Kidney epithelial cell (primary cell): ENCODE measurements at regions not wholly inside any gene's neighbourhood (a gene's known extent, or its start where the extent isn't known, plus 50 kb on each side); places are given as distances from the start of the nearest gene placed in this dataset.

Experiments
- DNase-seq: peaks from one replicate; pipeline ENCODE4 v3.0.0-alpha.2; 2010; ENCODE audit warnings: low read depth
- H3K27me3 ChIP-seq: 2 replicates; pipeline ENCODE4 v1.6.0; 2011; ENCODE audit warnings: low read length; ENCODE audit not compliant: control insufficient read depth, insufficient read depth
- H3K36me3 ChIP-seq: 2 replicates; pipeline ENCODE4 v1.5.1; 2011; ENCODE audit warnings: low read length; ENCODE audit not compliant: control insufficient read depth, insufficient read depth
- H3K4me3 ChIP-seq: 2 replicates; pipeline ENCODE4 v1.5.1; 2011; ENCODE audit warnings: low read depth, mild to moderate bottlenecking, control low read depth, low read length
- TF ChIP-seq, protein P1 (sequence below): IDR thresholded peaks from 2 replicates; pipeline ENCODE4 v1.5.1; 2011; ENCODE audit warnings: mild to moderate bottlenecking, moderate library complexity, low read length, control low read depth, inconsistent platforms; ENCODE audit not compliant: insufficient read depth, poor library complexity, severe bottlenecking

DNA sequence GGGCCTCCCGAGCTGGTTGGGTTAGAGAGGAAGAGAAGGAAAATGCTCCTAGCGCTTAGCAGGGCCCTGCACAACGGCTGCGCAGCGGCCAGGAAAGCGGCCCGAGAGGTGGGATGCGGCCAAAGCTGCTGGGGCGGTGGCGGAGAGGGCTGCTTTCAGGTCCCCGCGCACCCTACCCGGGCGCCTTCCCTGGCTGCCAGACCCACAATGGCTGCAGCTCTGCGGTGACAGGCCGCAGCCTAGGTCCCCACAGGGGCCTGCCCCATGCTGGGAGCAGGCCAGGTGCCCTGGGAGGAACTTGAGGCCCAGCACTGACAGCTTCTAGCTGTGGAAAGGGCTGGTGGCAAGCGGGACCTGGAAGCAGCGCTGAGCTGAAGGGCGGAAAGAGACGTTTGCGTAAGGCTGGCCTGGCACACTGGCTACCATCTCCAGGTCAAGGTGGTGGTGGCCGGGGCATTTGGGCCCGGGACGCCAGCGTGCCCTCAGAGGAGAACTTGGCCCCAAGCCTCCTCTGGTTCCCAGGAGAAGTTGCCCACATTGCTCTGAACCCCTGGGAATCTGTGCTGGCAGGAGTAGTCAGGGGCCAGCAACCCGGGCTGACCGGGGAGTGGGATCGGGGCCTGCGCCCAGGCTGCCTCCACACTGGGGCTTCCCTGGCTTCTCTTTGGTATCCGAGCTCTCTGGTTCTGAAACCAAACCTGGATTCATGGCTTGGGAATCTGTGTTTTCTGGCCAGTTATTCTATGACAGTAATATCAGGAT, 72.9 kb upstream of the ZNF804B start:
- Histone ChIP-seq H3K4me3 (no peak overlapping the region), H3K27me3 (no peaks in the 10 kb centered on the region), H3K36me3 (no peaks in the 10 kb centered on the region)
- DNase-seq = no peak
- TF ChIP-seq, protein P1, sequence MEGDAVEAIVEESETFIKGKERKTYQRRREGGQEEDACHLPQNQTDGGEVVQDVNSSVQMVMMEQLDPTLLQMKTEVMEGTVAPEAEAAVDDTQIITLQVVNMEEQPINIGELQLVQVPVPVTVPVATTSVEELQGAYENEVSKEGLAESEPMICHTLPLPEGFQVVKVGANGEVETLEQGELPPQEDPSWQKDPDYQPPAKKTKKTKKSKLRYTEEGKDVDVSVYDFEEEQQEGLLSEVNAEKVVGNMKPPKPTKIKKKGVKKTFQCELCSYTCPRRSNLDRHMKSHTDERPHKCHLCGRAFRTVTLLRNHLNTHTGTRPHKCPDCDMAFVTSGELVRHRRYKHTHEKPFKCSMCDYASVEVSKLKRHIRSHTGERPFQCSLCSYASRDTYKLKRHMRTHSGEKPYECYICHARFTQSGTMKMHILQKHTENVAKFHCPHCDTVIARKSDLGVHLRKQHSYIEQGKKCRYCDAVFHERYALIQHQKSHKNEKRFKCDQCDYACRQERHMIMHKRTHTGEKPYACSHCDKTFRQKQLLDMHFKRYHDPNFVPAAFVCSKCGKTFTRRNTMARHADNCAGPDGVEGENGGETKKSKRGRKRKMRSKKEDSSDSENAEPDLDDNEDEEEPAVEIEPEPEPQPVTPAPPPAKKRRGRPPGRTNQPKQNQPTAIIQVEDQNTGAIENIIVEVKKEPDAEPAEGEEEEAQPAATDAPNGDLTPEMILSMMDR = no peak

DNA sequence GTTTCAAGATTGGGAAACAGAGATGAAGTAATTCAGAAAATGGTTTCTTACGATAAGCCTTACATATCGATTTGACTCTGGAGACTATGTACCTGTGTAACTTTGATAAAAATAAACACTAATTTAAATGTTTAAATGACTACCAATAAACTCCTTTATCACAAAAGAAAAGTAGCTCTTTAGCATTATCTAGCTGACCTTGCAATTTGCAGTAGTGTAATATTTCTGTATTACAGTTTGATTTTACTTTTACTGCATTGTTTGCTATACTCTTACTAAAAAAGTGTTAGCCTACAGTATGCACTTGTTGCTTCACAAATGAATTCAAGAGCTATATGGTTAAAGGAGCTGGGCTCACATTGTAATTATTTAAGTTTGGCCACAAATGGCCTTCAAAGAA, 77.8 kb upstream of the ZNF804B start:
- H3K4me3 ChIP-seq = no peak overlapping the region
- DNase-seq = no peak
- H3K36me3 ChIP-seq = no peaks in the 10 kb centered on the region
- no peaks in the 10 kb centered on the region for H3K27me3 ChIP-seq
- TF ChIP-seq, protein P1 = no peak

- H3K27me3 ChIP-seq = no peaks in the 10 kb centered on the region
Measured at GRCh38 chr7:88670536-88670935, 89.0 kb upstream of the ZNF804B start.

GRCh38 chr7:88669913-88670312, 89.6 kb upstream of the ZNF804B start:
- Histone ChIP-seq H3K4me3 (no peak overlapping the region), H3K36me3 (no peaks in the 10 kb centered on the region), H3K27me3 (no peaks in the 10 kb centered on the region)
- TF ChIP-seq, protein P1 = no peak
- no peak for DNase-seq

More at GRCh38 chr7:88670536-88670935, 89.0 kb upstream of the ZNF804B start:
- H3K4me3 ChIP-seq = no peak overlapping the region
- TF ChIP-seq, protein P1 = no peak
- no peaks in the 10 kb centered on the region for H3K36me3 ChIP-seq
- DNase-seq = no peak

DNA sequence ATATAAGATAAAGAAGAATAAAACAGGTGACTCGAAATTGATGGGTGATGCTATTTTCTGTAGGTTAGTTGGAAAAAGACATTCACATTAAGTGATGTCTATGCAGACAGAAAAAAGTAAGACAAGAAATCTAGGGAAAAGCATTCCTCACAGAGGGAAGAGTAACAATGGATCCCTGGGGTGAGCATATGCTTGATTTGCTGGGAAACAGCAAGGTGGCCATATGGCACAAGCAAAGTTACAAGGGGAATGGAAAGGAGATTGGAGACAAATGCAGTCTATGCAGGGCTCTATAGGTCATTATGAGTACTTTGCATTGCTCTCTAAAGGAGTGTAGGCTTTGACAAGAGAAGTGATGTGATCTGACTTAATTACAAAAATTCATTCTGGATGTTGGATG, 90.9 kb upstream of the ZNF804B start:
- DNase-seq = no peak
- Histone ChIP-seq H3K27me3 (no peaks in the 10 kb centered on the region), H3K36me3 (no peaks in the 10 kb centered on the region), H3K4me3 (no peak overlapping the region)
- TF ChIP-seq, protein P1 = no peak

DNA sequence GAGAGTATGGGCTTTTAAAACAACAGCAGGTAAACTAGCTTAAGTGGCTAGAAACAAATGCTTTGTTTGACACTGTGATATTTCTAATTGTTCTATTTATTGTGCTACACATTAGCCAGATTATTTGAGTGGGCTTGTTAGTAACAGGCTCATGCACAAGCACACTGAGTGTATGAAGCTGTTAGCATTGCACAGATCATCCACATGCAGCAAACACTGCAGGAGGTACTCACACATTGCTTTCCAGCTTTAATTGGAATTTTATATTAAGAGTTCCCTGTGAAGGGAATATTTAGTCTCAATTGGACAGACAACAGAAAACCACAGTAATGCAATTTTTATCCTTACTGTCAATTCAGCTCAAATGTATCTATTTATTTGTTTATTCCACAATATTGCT, 92.9 kb upstream of the ZNF804B start:
- Histone ChIP-seq H3K36me3 (no peaks in the 10 kb centered on the region), H3K4me3 (no peak overlapping the region), H3K27me3 (no peaks in the 10 kb centered on the region)
- DNase-seq = no peak
- TF ChIP-seq, protein P1 = no peak
